H1 (cell line): ENCODE measurements at regions not wholly inside any gene's neighbourhood (a gene's known extent, or its start where the extent isn't known, plus 50 kb on each side); places are given as distances from the start of the nearest gene placed in this dataset.

Experiments used
- CTCF ChIA-PET: fragments of 300-600 bp; sonication (Branson Sonifier 250); formaldehyde crosslinking; loops from one replicate; lab custom pipeline; 2021; ENCODE audit not compliant: partially characterized antibody; lab: Charles Lee
- POLR2A ChIA-PET: fragments of 300-600 bp; sonication (Branson Sonifier 250); formaldehyde crosslinking; loops from one replicate; lab custom pipeline; 2021; ENCODE audit warnings: inconsistent platforms; ENCODE audit not compliant: partially characterized antibody; lab: Charles Lee
- DNase-seq, 2 experiments: peaks; one replicate each; pipeline versions ENCODE4 v3.0.0 to v3.0.0-alpha.2; 2010 to 2022; ENCODE audit warnings: low spot score in 2 of 2, low read depth in 1 of 2, mixed read lengths in 1 of 2
- FAIRE-seq: peaks from 2 replicates; lab custom pipeline; 2011; peaks lifted over from hg19 to GRCh38; lab: Jason Lieb, UNC
- H2AFZ ChIP-seq: 2 replicates; pipeline ENCODE4 v1.8.1; 2012; ENCODE audit warnings: low read length, inconsistent platforms
- H2AK5ac ChIP-seq: 2 replicates; pipeline ENCODE4 v1.6.1; 2013; ENCODE audit warnings: low read depth, low read length
- H2BK120ac ChIP-seq: replicated peaks from 2 replicates; pipeline ENCODE3; 2013; ENCODE audit warnings: low read depth, low read length, inconsistent platforms
- H2BK12ac ChIP-seq: 2 replicates; pipeline ENCODE4 v1.6.1; 2013; ENCODE audit warnings: low read depth, low read length
- H2BK15ac ChIP-seq: 2 replicates; pipeline ENCODE4 v1.6.1; 2013; ENCODE audit warnings: low read length
- H2BK20ac ChIP-seq: 2 replicates; pipeline ENCODE4 v1.6.1; 2013; ENCODE audit warnings: low read length
- H2BK5ac ChIP-seq: 2 replicates; pipeline ENCODE4 v1.6.1; 2013; ENCODE audit warnings: low read depth, low read length
- H3K14ac ChIP-seq: 2 replicates; pipeline ENCODE4 v1.6.1; 2013; ENCODE audit warnings: inconsistent platforms; ENCODE audit not compliant: insufficient read length
- H3K18ac ChIP-seq: 2 replicates; pipeline ENCODE4 v1.6.1; 2013; ENCODE audit warnings: low read length; ENCODE audit errors: extremely low read depth
- H3K23ac ChIP-seq: 2 replicates; pipeline ENCODE4 v1.6.1; 2013; ENCODE audit warnings: inconsistent platforms; ENCODE audit not compliant: insufficient read length
- H3K23me2 ChIP-seq: 2 replicates; pipeline ENCODE4 v1.6.1; 2013; ENCODE audit warnings: low read depth, low read length
- H3K27ac ChIP-seq: 2 replicates; pipeline ENCODE4 v1.6.1; 2011; ENCODE audit warnings: low read depth, low read length, inconsistent platforms
- H3K27me3 ChIP-seq, 4 experiments: replicated peaks in 1 of 4; 1 replicate in 1 of 4; 2 replicates in 3 of 4; pipeline versions ENCODE4 v1.6.1 to v1.8.1; 2011 to 2013; ENCODE audit warnings: low read length in 3 of 4, mild to moderate bottlenecking in 3 of 4, inconsistent platforms in 2 of 4, mixed read lengths in 2 of 4, moderate library complexity in 1 of 4; ENCODE audit not compliant: control insufficient read depth in 3 of 4, insufficient read depth in 3 of 4; ENCODE audit errors: extremely low read depth in 1 of 4
- H3K36me3 ChIP-seq, 4 experiments: 2 replicates each; pipeline versions ENCODE4 v1.6.1 to v1.8.1; 2011 to 2013; ENCODE audit warnings: mild to moderate bottlenecking in 4 of 4, low read length in 3 of 4, moderate library complexity in 2 of 4, control low read depth in 1 of 4, inconsistent platforms in 1 of 4; ENCODE audit not compliant: insufficient read depth in 4 of 4, control insufficient read depth in 2 of 4
- H3K4ac ChIP-seq: replicated peaks from 2 replicates; pipeline ENCODE3; 2013; ENCODE audit warnings: low read length, low read depth, mixed read lengths, inconsistent platforms; ENCODE audit not compliant: insufficient read length
- H3K4me1 ChIP-seq, 4 experiments: replicated peaks in 1 of 4; 1 replicate in 1 of 4; 2 replicates in 3 of 4; pipeline versions ENCODE4 v1.6.1 to v1.8.1; 2011 to 2013; ENCODE audit warnings: low read length in 3 of 4, inconsistent platforms in 2 of 4, mixed read lengths in 1 of 4; ENCODE audit not compliant: insufficient read depth in 4 of 4, control insufficient read depth in 3 of 4
- H3K4me2 ChIP-seq, 2 experiments: 2 replicates each; pipeline versions ENCODE4 v1.6.1 to v1.8.1; 2011 to 2013; ENCODE audit warnings: low read depth in 2 of 2, low read length in 2 of 2, control low read depth in 1 of 2, inconsistent platforms in 1 of 2, mild to moderate bottlenecking in 1 of 2; ENCODE audit not compliant: insufficient read depth in 1 of 2
- H3K4me3 ChIP-seq, 4 experiments: fragments of 200-600, 300-600 bp in 1 of 4; sonication (generic), shearing (Covaris generic), sonication (Bioruptor Twin) in 1 of 4; 2 replicates each; pipeline versions ENCODE4 v1.5.1 to v1.8.1; 2011 to 2016; ENCODE audit warnings: low read length in 4 of 4, low read depth in 3 of 4, control low read depth in 2 of 4, inconsistent platforms in 2 of 4, mild to moderate bottlenecking in 2 of 4, mixed read lengths in 1 of 4, moderate library complexity in 1 of 4; ENCODE audit not compliant: insufficient read depth in 2 of 4; ENCODE audit errors: extremely low read depth in 1 of 4
- H3K56ac ChIP-seq: replicated peaks from 2 replicates; pipeline ENCODE3; 2013; ENCODE audit warnings: low read depth, mild to moderate bottlenecking, mixed read lengths, low read length, inconsistent platforms; ENCODE audit not compliant: insufficient read length
- H3K79me1 ChIP-seq: 2 replicates; pipeline ENCODE4 v1.6.1; 2013; ENCODE audit warnings: low read depth, low read length, control low read depth
- H3K79me2 ChIP-seq, 2 experiments: 2 replicates each; pipeline versions ENCODE4 v1.6.1 to v1.8.1; 2012 to 2013; ENCODE audit warnings: low read length in 2 of 2, mild to moderate bottlenecking in 2 of 2, inconsistent platforms in 1 of 2; ENCODE audit not compliant: insufficient read depth in 2 of 2, control insufficient read depth in 1 of 2
- H3K9ac ChIP-seq, 4 experiments: replicated peaks in 1 of 4; 1 replicate in 1 of 4; 2 replicates in 3 of 4; pipeline versions ENCODE4 v1.6.1 to v1.8.1; 2011 to 2013; ENCODE audit warnings: low read depth in 3 of 4, low read length in 3 of 4, control low read depth in 2 of 4, mild to moderate bottlenecking in 2 of 4, moderate library complexity in 2 of 4, inconsistent platforms in 1 of 4; ENCODE audit errors: extremely low read depth in 1 of 4
- H3K9me3 ChIP-seq, 2 experiments: 2 replicates each; pipeline versions ENCODE4 v1.6.1 to v1.8.1; 2012 to 2013; ENCODE audit warnings: mild to moderate bottlenecking in 2 of 2, moderate library complexity in 2 of 2, control low read depth in 1 of 2, inconsistent platforms in 1 of 2, low read depth in 1 of 2, low read length in 1 of 2, mixed read lengths in 1 of 2; ENCODE audit not compliant: insufficient read depth in 2 of 2
- H4K20me1 ChIP-seq, 2 experiments: replicated peaks in 1 of 2; 2 replicates each; pipeline versions ENCODE3 to v1.8.1; 2011 to 2013; ENCODE audit warnings: inconsistent platforms in 2 of 2, low read length in 2 of 2, mild to moderate bottlenecking in 1 of 2; ENCODE audit not compliant: insufficient read depth in 2 of 2, control insufficient read depth in 1 of 2
- H4K5ac ChIP-seq: 2 replicates; pipeline ENCODE4 v1.6.1; 2013; ENCODE audit warnings: low read length, low read depth, mixed read lengths, inconsistent platforms; ENCODE audit not compliant: insufficient read length
- H4K8ac ChIP-seq: 2 replicates; pipeline ENCODE4 v1.8.0; 2013; ENCODE audit warnings: mild to moderate bottlenecking, moderate library complexity, low read length, inconsistent platforms; ENCODE audit not compliant: insufficient read depth; ENCODE audit errors: extremely low read depth
- H4K91ac ChIP-seq: replicated peaks from 2 replicates; pipeline ENCODE3; 2013; ENCODE audit warnings: low read length, mixed read lengths, inconsistent platforms; ENCODE audit not compliant: insufficient read length
- ASH2L ChIP-seq: fragments of 200-600, 300-600 bp; sonication (generic); IDR thresholded peaks from one replicate; pipeline ENCODE4 v1.7.1; 2017; ENCODE audit warnings: low read length
- BRCA1 ChIP-seq: IDR thresholded peaks from 2 replicates; pipeline ENCODE4 v1.6.1; 2012; ENCODE audit warnings: low read depth, low read length, improper control_type of control experiment
- CREB1 ChIP-seq: IDR thresholded peaks from 2 replicates; pipeline ENCODE4 v1.6.1; 2012; ENCODE audit warnings: inconsistent platforms
- HDAC6 ChIP-seq: IDR thresholded peaks from one replicate; pipeline ENCODE4 v1.7.1; 2012; ENCODE audit warnings: low read depth, mild to moderate bottlenecking, inconsistent platforms, low read length, moderate library complexity
- NANOG ChIP-seq: IDR thresholded peaks from 2 replicates; pipeline ENCODE4 v1.6.1; 2011; ENCODE audit warnings: low read length, low read depth, mild to moderate bottlenecking, inconsistent platforms; ENCODE audit not compliant: insufficient read depth, poor library complexity, severe bottlenecking
- RAD21 ChIP-seq, 2 experiments: IDR thresholded peaks in 1 of 2; conservative IDR thresholded peaks in 1 of 2; 2 replicates each; pipeline ENCODE4 v1.6.1; 2011; ENCODE audit warnings: low read depth in 2 of 2, low read length in 2 of 2, improper control_type of control experiment in 1 of 2, inconsistent platforms in 1 of 2, mild to moderate bottlenecking in 1 of 2, moderate library complexity in 1 of 2
- SIN3A ChIP-seq, 2 experiments: IDR thresholded peaks in 1 of 2; conservative IDR thresholded peaks in 1 of 2; 2 replicates each; pipeline ENCODE4 v1.6.1; 2011 to 2012; ENCODE audit warnings: low read length in 2 of 2, improper control_type of control experiment in 1 of 2, low read depth in 1 of 2, mild to moderate bottlenecking in 1 of 2
- USF2 ChIP-seq: IDR thresholded peaks from 2 replicates; pipeline ENCODE4 v1.6.1; 2011; ENCODE audit warnings: low read length, improper control_type of control experiment
- WGBS, 2 experiments: shearing (Covaris generic) in 1 of 2; methylation state at CpG; one replicate each; pipeline versions ENCODE4 v1.1.6 to v1.1.7; 2013 to 2015; ENCODE audit warnings: low lambda C conversion rate in 2 of 2, mixed read lengths in 2 of 2, inconsistent platforms in 1 of 2, low coverage in 1 of 2, missing lambda C conversion rate in 1 of 2; ENCODE audit not compliant: insufficient replicate concordance in 2 of 2, insufficient coverage in 1 of 2, insufficient read length in 1 of 2; ENCODE audit errors: extremely low coverage in 1 of 2, missing lambda C conversion rate in 1 of 2; 5-methylcytosine and 5-hydroxymethylcytosine counted together

GRCh38 chr3:66095295-66096001 lies 56.7 kb upstream of the MAGI1 start:
- H3K4ac ChIP-seq: no peak overlapping the region
- FAIRE-seq (no peak), DNase-seq (no peak)
- no peaks in the 10 kb centered on the region for H3K36me3 ChIP-seq
- H4K8ac ChIP-seq: no peak overlapping the region
- H3K4me2 ChIP-seq: no peak overlapping the region
- ChIA-PET POLR2A (interaction anchor here (0.9 kb wide), 1 partner anchor 56 kb away, joined by 3 read pairs; no protein-coding TSS in a partner anchor), CTCF (interaction anchor here (0.7 to 1.0 kb wide), 3 partner anchors 8 to 745 kb away, joined by 3 read pairs; no protein-coding TSS in a partner anchor)
- no peaks in the 10 kb centered on the region for H3K79me1 ChIP-seq
- H2BK5ac ChIP-seq: no peak overlapping the region
- H3K27ac ChIP-seq: no peak overlapping the region
- H3K23ac ChIP-seq: no peak overlapping the region
- no peak overlapping the region for H2BK12ac ChIP-seq
- no peaks in the 10 kb centered on the region for H3K79me2 ChIP-seq
- no peak overlapping the region for H3K18ac ChIP-seq
- no peak overlapping the region for H4K91ac ChIP-seq
- no peaks in the 10 kb centered on the region for H4K20me1 ChIP-seq
- H2BK20ac ChIP-seq: no peak overlapping the region
- no peak overlapping the region for H2AK5ac ChIP-seq
- H4K5ac ChIP-seq: no peak overlapping the region
- no peaks in the 10 kb centered on the region for H3K4me1 ChIP-seq
- no peak for TF ChIP-seq USF2
- no peak for TF ChIP-seq BRCA1
- TF ChIP-seq SIN3A (conservative IDR thresholded peaks at IDR 0.05 in 1 of 2, IDR thresholded peaks at IDR 0.05 in 1 of 2; ENCODE audit: low read depth in 1 of 2, low read length in 2 of 2): no peak
- TF ChIP-seq ASH2L: no peak
- TF ChIP-seq NANOG: no peak
- TF ChIP-seq RAD21 (IDR thresholded peaks at IDR 0.05 in 1 of 2, conservative IDR thresholded peaks at IDR 0.05 in 1 of 2; ENCODE audit: low read depth in 2 of 2, low read length in 2 of 2): no peak
- TF ChIP-seq HDAC6: no peak
- TF ChIP-seq CREB1: no peak
- no peak overlapping the region for H3K56ac ChIP-seq
- WGBS, 2 experiments: 86% methylated on average over 5 of the region's 5 CpGs; no CpG with 5 or more reads in 1 of the 2 experiments
- H3K4me3 ChIP-seq: no peak overlapping the region
- no peak overlapping the region for H2BK15ac ChIP-seq
- no peaks in the 10 kb centered on the region for H3K9me3 ChIP-seq
- H2AFZ ChIP-seq: no peak overlapping the region
- no peaks in the 10 kb centered on the region for H3K27me3 ChIP-seq
- H3K23me2 ChIP-seq: no peaks in the 10 kb centered on the region
- H3K9ac ChIP-seq: no peak overlapping the region
- H3K14ac ChIP-seq: no peak overlapping the region
- H2BK120ac ChIP-seq: no peak overlapping the region
